ENCODE measurements at regions not wholly inside any gene's neighbourhood (a gene's known extent, or its start where the extent isn't known, plus 50 kb on each side); places are given as distances from the start of the nearest gene placed in this dataset.

DNA sequence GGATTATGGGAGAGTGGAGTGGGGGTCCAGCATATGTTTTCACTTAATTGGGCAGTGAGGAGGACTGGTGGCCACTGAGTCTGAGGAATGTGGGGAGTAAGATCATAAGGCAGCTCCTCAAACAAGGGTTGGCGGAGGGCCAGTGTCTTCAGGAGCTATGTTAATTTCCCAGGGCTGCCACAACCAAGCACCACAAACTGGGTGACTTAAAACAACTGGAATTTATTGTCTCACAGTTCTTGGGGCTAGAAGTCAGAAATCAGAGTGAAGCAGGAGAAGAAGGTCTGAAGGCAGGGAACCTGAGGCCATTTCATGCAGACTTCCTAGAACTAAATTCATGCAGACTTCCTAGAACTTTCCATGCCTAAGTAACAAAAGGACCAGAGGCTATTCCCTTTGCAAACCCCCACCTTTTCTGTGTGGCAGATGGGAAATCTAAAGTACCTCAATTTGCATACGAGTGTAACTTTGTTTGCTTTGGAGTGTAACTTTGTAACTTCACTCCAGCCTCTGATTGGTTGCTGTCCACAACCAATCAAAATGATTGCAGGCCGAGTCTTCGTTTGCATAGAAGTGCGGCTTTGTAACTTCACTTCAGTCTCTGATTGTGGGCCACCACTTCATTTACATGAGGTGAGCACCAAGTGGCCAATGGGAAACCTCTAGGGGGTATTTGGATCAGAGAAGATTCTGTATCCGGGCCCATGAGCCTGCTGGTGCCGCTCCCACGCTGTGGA, 50.5 kb upstream of the ZBED5 start:
- H3K4me1 ChIP-seq (ENCODE audit: control insufficient read depth in 1 of 2, insufficient read depth in 2 of 2, low read length in 2 of 2) = peaks cover 0 to 6% of the 10 kb centered on the region in 2 donors
- no peak overlapping the region for H3K4me3 ChIP-seq (ENCODE audit: low read depth in 1 of 2, low read length in 2 of 2)
- no peaks in the 10 kb centered on the region for H3K9me3 ChIP-seq (ENCODE audit: control insufficient read depth in 1 of 2, low read length in 2 of 2)
- no peaks in the 10 kb centered on the region for H3K36me3 ChIP-seq (ENCODE audit: control insufficient read depth in 1 of 2, insufficient read depth in 2 of 2, low read length in 2 of 2)
- H3K27me3 ChIP-seq (ENCODE audit: low read depth, low read length) = no peaks in the 10 kb centered on the region
- H3K27ac ChIP-seq (ENCODE audit: low read length) = no peak overlapping the region

Measured in muscle layer of duodenum (tissue), 2 donors.